Fibroblast of mammary gland (primary cell): ENCODE measurements at regions not wholly inside any gene's neighbourhood (a gene's known extent, or its start where the extent isn't known, plus 50 kb on each side); places are given as distances from the start of the nearest gene placed in this dataset.

Source experiments
- DNase-seq: peaks from one replicate; pipeline ENCODE4 v3.0.0-alpha.2; 2010; ENCODE audit warnings: low read depth
- H3K4me3 ChIP-seq: 2 replicates; pipeline ENCODE4 v1.5.1; 2011; ENCODE audit warnings: low read depth, mild to moderate bottlenecking, low read length, moderate library complexity; ENCODE audit not compliant: control insufficient read depth
- CTCF ChIP-seq: conservative IDR thresholded peaks from 2 replicates; pipeline ENCODE4 v1.5.1; 2011; ENCODE audit warnings: low read depth, low read length, inconsistent platforms; ENCODE audit not compliant: control insufficient read depth, insufficient read depth

- DNase-seq, result no peak
- TF ChIP-seq CTCF, result no peak
- no peak overlapping the region for H3K4me3 ChIP-seq
Measured at GRCh38 chr4:180940680-180941079, 1302.5 kb upstream of the TENM3 start.

- H3K4me3 ChIP-seq, result no peak overlapping the region
- no peak for TF ChIP-seq CTCF
- DNase-seq, result no peak
Measured at GRCh38 chr4:180942367-180942916, 1300.8 kb upstream of the TENM3 start.

GRCh38 chr4:180946188-180946587 lies 1297.0 kb upstream of the TENM3 start:
- DNase-seq, result no peak

GRCh38 chr4:180947425-180947824 lies 1295.8 kb upstream of the TENM3 start:
- peak; percentile 44 for TF ChIP-seq CTCF
- no peak overlapping the region for H3K4me3 ChIP-seq
- peak; percentile 45 for DNase-seq

More at GRCh38 chr4:180946188-180946587, 1297.0 kb upstream of the TENM3 start:
- no peak overlapping the region for H3K4me3 ChIP-seq
- TF ChIP-seq CTCF, result no peak

GRCh38 chr4:180949424-180950213 lies 1293.6 kb upstream of the TENM3 start:
- DNase-seq, result peak; percentile 11
- no peak for TF ChIP-seq CTCF
- H3K4me3 ChIP-seq, result no peak overlapping the region

- DNase-seq, result peak; percentile 21
- H3K4me3 ChIP-seq, result no peak overlapping the region
- no peak for TF ChIP-seq CTCF
Measured at GRCh38 chr4:180950377-180950776, 1292.8 kb upstream of the TENM3 start.
